ENCODE measurements at regions not wholly inside any gene's neighbourhood (a gene's known extent, or its start where the extent isn't known, plus 50 kb on each side); places are given as distances from the start of the nearest gene placed in this dataset.

- Histone ChIP-seq H4K20me1 (ENCODE audit: insufficient read depth) (no peaks in the 10 kb centered on the region), H3K4me3 (no peak overlapping the region), H3K4me1 (ENCODE audit: insufficient read depth) (no peaks in the 10 kb centered on the region), H3K27me3 (replicated peaks; ENCODE audit: insufficient read depth) (no peaks in the 10 kb centered on the region), H3K9me2 (ENCODE audit: insufficient read depth) (no peaks in the 10 kb centered on the region), H3K9ac (no peak overlapping the region), H2AFZ (no peak overlapping the region), H3K79me2 (ENCODE audit: insufficient read depth) (no peaks in the 10 kb centered on the region), H3K36me3 (ENCODE audit: low read depth) (no peaks in the 10 kb centered on the region), H3K4me2 (ENCODE audit: unreplicated experiment) (no peak overlapping the region), H3K9me3 (ENCODE audit: low read depth) (no peaks in the 10 kb centered on the region), H3F3A (ENCODE audit: insufficient read depth) (no peaks in the 10 kb centered on the region), H3K27ac (no peak overlapping the region)
- WGBS, 2 experiments (ENCODE audit: low coverage in 1 of 2, low lambda C conversion rate in 2 of 2, missing lambda C conversion rate in 2 of 2) = 22 to 24% methylated on average over 4 of the region's 4 CpGs
- peak; percentile 20 for DNase-seq
- no peak for TF ChIP-seq EZH2phosphoT487 (IDR thresholded peaks at IDR 0.05; ENCODE audit: insufficient read depth, low read depth)
- TF ChIP-seq EZH2 (IDR thresholded peaks at IDR 0.05; ENCODE audit: insufficient read depth, poor library complexity, severe bottlenecking) = no peak
- in situ Hi-C loops (cut with MboI) = no loop called here
Observed at GRCh38 chr5:114789773-114790402, 379.8 kb downstream of the TRIM36 start.

- Histone ChIP-seq H3F3A (ENCODE audit: insufficient read depth) (no peaks in the 10 kb centered on the region), H4K20me1 (ENCODE audit: insufficient read depth) (no peaks in the 10 kb centered on the region), H3K27me3 (replicated peaks; ENCODE audit: insufficient read depth) (no peaks in the 10 kb centered on the region), H3K4me3 (no peak overlapping the region), H2AFZ (no peak overlapping the region), H3K9ac (no peak overlapping the region), H3K4me2 (ENCODE audit: unreplicated experiment) (no peak overlapping the region), H3K36me3 (ENCODE audit: low read depth) (no peaks in the 10 kb centered on the region), H3K79me2 (ENCODE audit: insufficient read depth) (no peaks in the 10 kb centered on the region), H3K4me1 (ENCODE audit: insufficient read depth) (no peaks in the 10 kb centered on the region), H3K27ac (no peak overlapping the region), H3K9me3 (ENCODE audit: low read depth) (no peaks in the 10 kb centered on the region), H3K9me2 (ENCODE audit: insufficient read depth) (no peaks in the 10 kb centered on the region)
- WGBS, 2 experiments (ENCODE audit: low coverage in 1 of 2, low lambda C conversion rate in 2 of 2, missing lambda C conversion rate in 2 of 2) = 47 to 53% methylated on average over 8 of the region's 8 CpGs
- no peak for TF ChIP-seq EZH2phosphoT487 (IDR thresholded peaks at IDR 0.05; ENCODE audit: insufficient read depth, low read depth)
- no peak for TF ChIP-seq EZH2 (IDR thresholded peaks at IDR 0.05; ENCODE audit: insufficient read depth, poor library complexity, severe bottlenecking)
- in situ Hi-C loops (cut with MboI) = no loop called here
- no peak for DNase-seq
Observed at GRCh38 chr5:114782869-114783268, 386.8 kb downstream of the TRIM36 start.

- DNase-seq = no peak
- WGBS, 2 experiments (ENCODE audit: low coverage in 1 of 2, low lambda C conversion rate in 2 of 2, missing lambda C conversion rate in 2 of 2) = 50 to 56% methylated on average over 8 of the region's 8 CpGs
- Histone ChIP-seq H3K27ac (no peak overlapping the region), H3K27me3 (replicated peaks; ENCODE audit: insufficient read depth) (no peaks in the 10 kb centered on the region), H2AFZ (no peak overlapping the region), H3K79me2 (ENCODE audit: insufficient read depth) (no peaks in the 10 kb centered on the region), H3K4me2 (ENCODE audit: unreplicated experiment) (no peak overlapping the region), H3K9me3 (ENCODE audit: low read depth) (no peaks in the 10 kb centered on the region), H3K9me2 (ENCODE audit: insufficient read depth) (no peaks in the 10 kb centered on the region), H3K36me3 (ENCODE audit: low read depth) (no peaks in the 10 kb centered on the region), H3K4me3 (no peak overlapping the region), H3K9ac (no peak overlapping the region), H3F3A (ENCODE audit: insufficient read depth) (no peaks in the 10 kb centered on the region), H3K4me1 (ENCODE audit: insufficient read depth) (no peaks in the 10 kb centered on the region), H4K20me1 (ENCODE audit: insufficient read depth) (no peaks in the 10 kb centered on the region)
- in situ Hi-C loops (cut with MboI) = no loop called here
- no peak for TF ChIP-seq EZH2 (IDR thresholded peaks at IDR 0.05; ENCODE audit: insufficient read depth, poor library complexity, severe bottlenecking)
- TF ChIP-seq EZH2phosphoT487 (IDR thresholded peaks at IDR 0.05; ENCODE audit: insufficient read depth, low read depth) = no peak
Observed at GRCh38 chr5:114782177-114782576, 387.5 kb downstream of the TRIM36 start.

GRCh38 chr5:114780290-114780689 is 389.4 kb downstream of the TRIM36 start:
- Histone ChIP-seq H3K9me2 (ENCODE audit: insufficient read depth) (no peaks in the 10 kb centered on the region), H3K36me3 (ENCODE audit: low read depth) (no peaks in the 10 kb centered on the region), H3K4me1 (ENCODE audit: insufficient read depth) (no peaks in the 10 kb centered on the region), H2AFZ (no peak overlapping the region), H3K4me3 (no peak overlapping the region), H3K79me2 (ENCODE audit: insufficient read depth) (no peaks in the 10 kb centered on the region), H3K27me3 (replicated peaks; ENCODE audit: insufficient read depth) (no peaks in the 10 kb centered on the region), H3K9ac (no peak overlapping the region), H3K4me2 (ENCODE audit: unreplicated experiment) (no peak overlapping the region), H3F3A (ENCODE audit: insufficient read depth) (no peaks in the 10 kb centered on the region), H4K20me1 (ENCODE audit: insufficient read depth) (no peaks in the 10 kb centered on the region), H3K9me3 (ENCODE audit: low read depth) (no peaks in the 10 kb centered on the region), H3K27ac (no peak overlapping the region)
- 4 to 10% methylated on average over 2 of the region's 2 CpGs for WGBS, 2 experiments (ENCODE audit: low coverage in 1 of 2, low lambda C conversion rate in 2 of 2, missing lambda C conversion rate in 2 of 2)
- no peak for DNase-seq
- in situ Hi-C loops (cut with MboI) = no loop called here
- TF ChIP-seq EZH2 (IDR thresholded peaks at IDR 0.05; ENCODE audit: insufficient read depth, poor library complexity, severe bottlenecking) (no peak), EZH2phosphoT487 (IDR thresholded peaks at IDR 0.05; ENCODE audit: insufficient read depth, low read depth) (no peak)

GRCh38 chr5:114744406-114744805 is 382.5 kb downstream of the KCNN2 start:
- Histone ChIP-seq H3K4me3 (no peak overlapping the region), H3K4me2 (ENCODE audit: unreplicated experiment) (no peak overlapping the region), H3K9ac (no peak overlapping the region), H3F3A (ENCODE audit: insufficient read depth) (no peaks in the 10 kb centered on the region), H4K20me1 (ENCODE audit: insufficient read depth) (no peaks in the 10 kb centered on the region), H3K79me2 (ENCODE audit: insufficient read depth) (no peaks in the 10 kb centered on the region), H3K36me3 (ENCODE audit: low read depth) (no peaks in the 10 kb centered on the region), H3K9me2 (ENCODE audit: insufficient read depth) (no peaks in the 10 kb centered on the region), H3K9me3 (ENCODE audit: low read depth) (no peaks in the 10 kb centered on the region), H2AFZ (no peak overlapping the region), H3K27ac (no peak overlapping the region), H3K4me1 (ENCODE audit: insufficient read depth) (no peaks in the 10 kb centered on the region), H3K27me3 (replicated peaks; ENCODE audit: insufficient read depth) (no peaks in the 10 kb centered on the region)
- no peak for DNase-seq
- TF ChIP-seq EZH2phosphoT487 (IDR thresholded peaks at IDR 0.05; ENCODE audit: insufficient read depth, low read depth) = no peak
- no peak for TF ChIP-seq EZH2 (IDR thresholded peaks at IDR 0.05; ENCODE audit: insufficient read depth, poor library complexity, severe bottlenecking)
- in situ Hi-C loops (cut with MboI) = no loop called here
- 8 to 13% methylated on average over 3 of the region's 3 CpGs for WGBS, 2 experiments (ENCODE audit: low coverage in 1 of 2, low lambda C conversion rate in 2 of 2, missing lambda C conversion rate in 2 of 2)

All from GM23248 (cell line).